HG02610 (cell line): ENCODE measurements at regions not wholly inside any gene's neighbourhood (a gene's known extent, or its start where the extent isn't known, plus 50 kb on each side); places are given as distances from the start of the nearest gene placed in this dataset.

Source experiments
- ATAC-seq: cut with Tn5 transposase; IDR thresholded peaks from one replicate; pipeline ENCODE4 v1.9.1; 2021; ENCODE audit warnings: mild to moderate bottlenecking, moderate library complexity; ENCODE audit not compliant: unreplicated experiment

DNA sequence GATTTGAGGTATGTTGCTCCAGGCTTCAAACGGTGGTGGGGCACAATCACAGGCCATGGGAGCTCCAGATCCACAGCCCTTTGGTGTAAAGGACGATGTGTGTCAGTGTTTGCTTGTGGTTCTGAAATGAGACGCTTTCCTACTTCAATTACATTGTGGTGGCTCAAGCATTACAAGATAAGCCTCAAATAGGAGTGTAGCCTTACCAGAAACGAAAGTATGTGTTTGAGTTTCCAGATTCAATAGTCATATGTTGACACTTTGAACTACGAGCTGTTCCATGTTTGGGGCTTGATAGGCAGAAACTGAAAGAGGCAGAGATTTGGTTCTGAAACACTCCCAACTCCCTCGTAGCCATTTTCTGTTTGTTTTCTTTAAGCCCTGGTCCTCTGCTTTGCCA lies 187.1 kb downstream of the MYLK4 start:
- ATAC-seq = peak; percentile 92

DNA sequence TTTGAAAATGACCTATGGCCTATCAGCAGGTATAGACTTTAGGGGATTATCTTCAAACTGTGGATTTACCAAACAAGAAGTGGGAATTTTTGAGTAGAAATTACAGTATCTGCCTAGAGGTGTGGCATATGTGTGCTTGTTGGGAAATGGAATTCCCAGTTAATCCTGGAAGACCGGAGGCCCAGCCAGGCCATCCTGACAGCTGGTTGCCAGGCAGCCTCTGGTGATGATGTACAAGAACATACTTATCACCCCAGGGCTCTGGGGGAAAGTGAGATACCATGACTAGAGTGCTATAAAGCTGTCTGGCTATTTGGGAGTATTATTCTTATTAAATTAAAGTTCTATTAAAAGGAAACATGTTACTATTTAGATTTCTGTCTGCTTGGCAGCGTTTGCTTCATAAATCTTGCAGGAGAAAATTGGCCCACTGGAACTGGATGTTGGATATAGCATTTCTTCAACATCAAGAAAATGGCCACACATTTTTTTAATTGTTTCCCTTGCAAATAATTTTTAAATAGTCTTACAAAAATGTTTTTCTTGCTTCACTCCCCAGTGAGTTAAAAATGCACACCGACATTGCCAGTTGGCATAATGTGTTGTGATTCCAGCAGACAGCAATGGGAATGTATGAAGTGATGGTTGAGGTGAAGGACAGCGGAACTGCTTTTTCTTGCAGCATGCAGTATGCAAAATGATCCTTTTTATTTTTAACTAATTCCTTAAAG lies 187.8 kb downstream of the MYLK4 start:
- no peak for ATAC-seq

DNA sequence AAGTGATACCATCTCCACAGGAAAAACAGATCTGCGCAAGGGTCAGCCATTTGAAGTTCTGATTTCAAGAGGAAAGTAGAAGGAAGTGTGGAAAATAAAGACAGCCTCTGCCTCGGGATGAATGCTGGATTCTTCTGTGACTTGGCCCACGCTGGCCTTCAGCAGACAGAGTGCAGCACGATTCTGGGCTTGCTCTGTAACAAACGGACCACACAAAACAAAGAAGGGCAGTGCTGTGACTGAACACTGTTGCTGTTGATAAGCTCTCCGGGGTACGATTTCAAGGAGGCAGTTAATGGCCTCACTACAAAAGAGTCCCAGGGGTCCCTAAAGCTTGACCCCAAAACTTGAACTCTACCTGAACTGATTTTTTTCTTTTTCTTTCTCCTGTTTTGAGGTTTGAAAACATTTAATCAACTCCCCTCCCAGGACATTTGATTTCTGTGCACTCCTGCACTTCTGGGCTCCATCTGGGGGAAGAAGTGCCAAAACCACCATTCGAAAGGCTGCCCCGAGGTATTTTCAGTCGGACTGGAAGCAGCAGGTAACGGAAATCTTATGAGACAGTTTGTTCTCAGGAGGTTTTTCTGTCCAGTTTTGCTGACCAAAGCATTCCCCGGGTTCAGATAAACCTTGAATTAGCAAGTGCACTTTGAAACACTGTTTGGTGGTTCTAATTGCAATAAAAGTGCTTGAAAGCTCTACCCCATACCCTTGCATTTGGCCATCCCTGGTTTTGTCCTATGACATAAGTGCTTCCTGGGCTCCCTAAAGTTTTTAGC lies 189.6 kb downstream of the MYLK4 start:
- ATAC-seq = no peak

DNA sequence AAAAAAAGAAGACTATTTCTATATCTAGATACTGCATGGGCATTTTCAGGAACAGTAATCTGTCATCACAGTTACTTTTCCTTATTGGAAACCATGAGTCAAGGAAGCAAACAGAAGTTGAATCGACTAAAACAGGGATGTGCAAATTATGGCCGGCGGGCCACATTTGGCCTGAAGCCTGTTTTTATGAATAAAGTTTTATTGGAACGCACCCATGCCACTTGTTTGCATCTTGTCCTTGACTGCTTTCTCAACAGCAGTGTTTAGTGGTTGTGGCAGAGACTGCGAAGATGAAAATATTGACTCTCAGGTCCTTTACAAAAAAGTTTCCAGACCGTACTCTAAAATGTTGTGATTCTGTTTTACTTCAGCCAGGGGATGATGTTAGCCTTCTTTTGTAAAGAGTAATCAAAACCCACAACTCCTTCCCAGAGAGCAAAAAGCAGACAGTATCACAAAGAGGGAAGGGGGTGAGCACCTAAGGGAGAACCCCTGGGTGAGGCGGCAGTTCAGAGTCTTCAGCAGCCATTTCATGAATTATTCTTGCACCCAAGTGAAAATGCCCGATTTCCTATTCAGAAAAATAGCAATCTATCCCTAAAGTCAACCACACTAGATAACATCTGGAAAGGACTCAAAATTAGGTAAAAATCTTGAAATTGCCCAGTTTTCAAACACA lies 190.4 kb downstream of the MYLK4 start:
- no peak for ATAC-seq

DNA sequence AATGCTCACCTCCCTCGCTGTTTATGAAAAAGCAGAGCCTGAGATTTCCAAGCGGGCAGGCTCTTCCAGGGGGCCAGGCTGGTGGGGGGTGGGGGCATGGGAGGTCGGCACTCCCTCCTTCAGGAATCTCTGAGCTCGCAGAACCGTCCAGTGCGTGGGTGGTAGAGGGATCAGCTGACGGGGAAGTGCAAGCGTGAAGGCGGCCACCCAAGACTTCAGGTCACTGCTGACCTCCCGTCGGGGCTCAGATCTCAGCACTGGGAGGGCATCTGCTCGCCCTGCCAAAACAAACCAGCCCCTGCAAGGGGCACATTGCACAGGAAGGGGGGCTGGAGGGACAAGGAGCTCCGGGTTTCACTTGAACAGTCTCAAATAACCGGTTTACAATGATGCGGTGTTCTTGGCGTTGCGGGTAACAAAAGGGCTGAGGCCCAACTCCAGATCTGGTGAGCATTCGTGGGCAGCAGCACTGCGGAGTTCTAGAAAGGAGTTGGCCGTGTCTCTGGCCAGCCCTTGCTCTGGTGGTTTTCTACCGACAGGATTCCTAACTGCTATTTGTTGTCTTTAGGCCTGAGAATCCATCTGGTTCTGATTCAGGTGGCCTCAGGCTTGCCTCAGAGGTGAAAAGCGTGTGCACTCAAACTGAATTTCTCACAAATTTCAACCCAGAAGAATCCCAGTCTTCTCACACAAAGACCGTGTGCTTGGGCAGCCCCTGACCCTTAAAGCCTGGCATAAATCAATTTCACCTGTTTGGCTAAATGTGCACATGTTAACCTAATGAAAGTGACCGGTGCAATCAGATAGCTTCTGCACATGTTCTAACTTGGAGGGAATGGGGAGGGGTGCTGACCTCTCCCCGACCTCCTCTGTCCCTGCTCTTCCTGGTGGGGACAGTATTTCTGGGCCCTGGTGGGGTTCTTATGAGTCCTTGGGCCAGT lies 191.6 kb downstream of the MYLK4 start:
- ATAC-seq = no peak

DNA sequence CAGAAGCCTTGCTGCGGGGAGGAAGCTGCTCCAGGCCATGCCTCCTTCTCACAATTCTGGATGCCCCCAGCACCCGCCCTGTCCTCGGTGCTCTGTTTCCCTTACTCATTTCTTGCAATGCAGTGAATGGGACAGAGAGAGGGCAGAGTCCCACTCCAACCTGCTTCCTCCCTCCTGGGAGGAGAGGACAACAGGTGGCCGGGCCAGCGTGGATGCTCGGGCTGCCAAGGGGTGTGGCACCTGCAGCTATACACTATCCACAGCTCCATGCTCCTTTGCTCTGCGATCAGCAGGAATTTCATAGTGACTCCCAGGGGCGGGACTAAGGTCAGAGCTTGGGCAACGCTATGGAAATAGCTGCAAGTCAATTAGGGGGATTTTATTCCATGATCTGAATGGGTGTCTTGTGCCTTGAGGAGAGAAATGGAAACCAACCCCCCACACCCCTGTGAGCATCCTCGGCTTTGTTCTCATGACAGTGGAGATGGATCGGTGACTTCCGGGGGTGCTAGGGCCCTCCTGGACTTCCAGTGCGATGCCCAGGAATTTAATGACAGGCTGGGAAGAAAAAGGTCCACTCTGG lies 192.5 kb downstream of the MYLK4 start:
- ATAC-seq = no peak

DNA sequence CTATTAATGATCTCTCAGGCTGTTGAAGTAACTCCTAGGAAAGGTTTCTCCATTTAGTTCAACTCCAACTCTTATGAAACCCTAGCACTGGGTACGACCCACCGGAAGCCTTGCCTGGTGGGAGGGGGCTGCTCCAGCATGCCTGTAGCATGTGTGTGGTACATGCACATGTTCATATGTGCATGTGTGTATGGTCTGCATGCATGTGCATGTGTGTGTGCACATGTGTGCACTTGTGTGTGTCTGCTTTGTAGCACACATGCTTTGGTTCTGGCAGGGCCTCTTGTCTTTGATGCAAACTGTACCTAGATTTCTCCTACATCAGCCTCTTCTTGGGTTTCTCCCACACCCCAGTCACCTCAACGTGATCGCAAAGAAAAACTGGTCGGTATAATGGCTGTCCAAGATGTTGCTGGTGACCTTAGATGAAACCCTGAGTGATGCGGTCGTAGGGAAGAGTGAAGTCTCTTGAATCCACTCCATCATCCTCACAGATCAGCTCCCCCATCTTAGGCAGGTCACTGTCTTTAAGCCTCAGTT lies 193.5 kb downstream of the MYLK4 start:
- ATAC-seq = no peak

DNA sequence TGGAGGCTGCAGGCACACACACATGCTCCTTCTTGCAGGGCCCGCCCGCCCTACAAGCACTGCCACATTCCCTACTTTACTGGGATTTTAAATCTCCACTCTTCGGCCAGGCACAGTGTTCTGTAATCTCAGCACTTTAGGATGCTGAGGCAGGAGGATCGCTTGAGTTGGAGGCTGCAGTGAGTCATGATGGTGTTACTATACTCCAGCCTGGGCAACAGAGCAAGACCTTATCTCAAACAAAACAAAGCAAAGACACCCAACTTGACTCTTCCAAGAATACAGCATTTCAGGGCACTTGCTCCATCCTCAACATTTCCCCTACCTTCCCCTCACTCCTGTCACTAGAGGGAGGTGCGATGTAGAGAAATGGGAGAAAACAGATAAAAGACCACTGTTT lies 194.0 kb downstream of the MYLK4 start:
- no peak for ATAC-seq

DNA sequence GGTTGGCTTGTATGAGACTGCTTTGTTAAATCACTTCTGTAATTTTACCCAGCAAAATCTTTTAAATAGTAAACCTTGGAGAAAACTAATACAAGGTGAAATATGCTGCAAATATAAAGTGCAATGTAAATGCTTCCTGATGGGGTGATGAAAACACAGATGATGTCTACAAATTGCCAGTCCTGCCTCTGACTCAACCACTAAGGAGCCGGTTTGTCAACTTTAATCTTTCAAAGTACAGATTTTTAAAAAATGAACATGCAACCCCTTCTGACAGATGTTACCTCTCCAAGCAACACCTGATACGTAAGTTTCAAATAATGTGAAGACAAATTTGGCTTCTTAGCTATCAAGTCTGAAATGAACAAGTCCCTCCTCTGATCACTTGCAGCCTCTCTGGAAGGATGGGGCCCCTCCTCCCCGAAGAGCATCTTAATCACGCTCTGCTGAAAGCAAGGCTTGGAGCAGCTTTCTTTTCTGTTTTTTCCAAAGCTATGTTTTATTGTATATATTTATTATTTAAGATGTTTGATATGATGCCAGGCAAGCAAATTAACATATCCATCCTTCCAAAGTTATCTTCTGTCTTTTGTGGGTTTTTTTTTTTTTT lies 196.0 kb downstream of the MYLK4 start:
- ATAC-seq = no peak

DNA sequence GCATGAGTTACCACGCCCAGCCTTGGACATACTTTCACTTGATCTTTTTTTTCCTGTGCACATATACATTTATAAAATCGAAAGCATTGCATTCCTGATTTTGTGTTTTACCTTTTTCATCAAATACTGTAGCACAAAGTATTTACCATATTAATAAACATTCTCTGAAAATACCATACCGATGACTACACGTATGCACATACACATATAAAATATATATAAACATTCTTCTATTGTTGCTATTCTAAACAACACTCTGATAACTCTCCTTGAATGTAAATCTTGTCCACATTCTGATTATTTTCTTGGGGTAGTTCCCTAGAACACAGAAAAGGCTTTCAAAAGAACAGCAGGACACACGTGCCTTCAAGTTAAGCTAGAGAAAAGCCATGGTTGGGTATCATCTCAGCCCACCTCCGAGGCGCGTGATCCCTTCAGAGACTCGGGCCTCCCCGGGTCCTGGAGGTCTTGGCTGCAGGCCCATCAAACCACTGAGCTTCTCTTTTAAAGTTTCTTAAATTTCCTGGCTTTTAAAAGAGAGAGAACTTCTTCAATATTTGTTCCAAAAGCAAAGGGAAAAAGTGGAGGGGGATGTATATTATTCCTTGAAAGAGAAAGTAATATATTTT lies 198.1 kb downstream of the MYLK4 start:
- ATAC-seq = no peak

DNA sequence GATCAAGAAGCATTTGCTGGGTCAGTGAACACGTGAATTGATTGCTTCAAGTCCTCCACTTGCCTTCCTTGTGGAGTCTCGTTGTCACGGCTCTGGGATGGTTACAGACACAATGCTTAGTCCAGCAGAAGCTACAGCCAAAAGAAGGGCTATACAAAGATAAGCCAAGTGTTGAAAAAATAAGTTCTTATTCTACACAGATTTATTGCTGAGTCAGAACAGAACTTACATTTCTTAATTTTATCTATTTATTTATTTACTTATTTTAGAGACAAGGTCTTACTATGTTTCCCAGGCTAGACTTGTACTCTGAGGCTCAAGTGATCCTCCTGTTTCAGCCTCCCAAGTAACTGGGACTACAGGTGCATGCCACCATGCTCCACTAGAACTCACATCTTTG lies 199.0 kb downstream of the MYLK4 start:
- no peak for ATAC-seq

DNA sequence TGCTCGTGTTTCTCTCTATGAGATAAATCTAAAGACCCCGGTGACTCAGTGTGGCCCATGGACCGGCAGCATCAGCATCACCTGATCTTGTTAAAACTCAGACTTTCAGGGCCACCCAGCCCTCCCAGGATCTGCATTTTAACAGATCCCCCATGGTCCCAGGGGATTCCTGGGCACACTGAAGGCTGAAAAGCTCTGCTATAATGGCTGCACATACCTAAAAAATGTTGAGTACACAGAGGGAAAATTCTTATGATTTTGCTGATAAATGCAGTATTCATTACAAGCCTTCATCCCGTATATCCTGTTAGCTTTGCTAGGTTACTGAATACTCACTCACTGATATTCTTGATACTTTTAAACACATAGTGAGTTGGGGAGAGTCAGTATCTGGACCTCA lies 200.5 kb downstream of the MYLK4 start:
- ATAC-seq = no peak

DNA sequence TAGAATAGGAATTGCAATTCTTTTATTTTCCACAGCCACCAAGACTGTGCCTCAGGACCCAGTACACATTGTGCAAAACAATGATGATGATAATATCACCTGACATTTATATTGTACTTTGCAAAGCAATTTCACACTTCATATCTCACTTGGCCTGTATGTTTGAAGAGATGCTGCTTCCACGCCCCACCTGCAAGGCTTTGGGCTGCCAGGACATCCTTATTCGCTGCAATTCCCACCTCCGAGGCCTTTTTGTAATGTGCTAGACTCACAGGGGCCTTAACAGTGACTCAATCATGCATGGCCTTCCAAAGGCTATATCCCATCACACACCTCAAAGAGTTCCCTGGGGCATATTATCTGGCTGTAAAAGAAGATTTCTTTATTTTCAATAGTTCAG lies 200.9 kb downstream of the MYLK4 start:
- ATAC-seq = no peak

DNA sequence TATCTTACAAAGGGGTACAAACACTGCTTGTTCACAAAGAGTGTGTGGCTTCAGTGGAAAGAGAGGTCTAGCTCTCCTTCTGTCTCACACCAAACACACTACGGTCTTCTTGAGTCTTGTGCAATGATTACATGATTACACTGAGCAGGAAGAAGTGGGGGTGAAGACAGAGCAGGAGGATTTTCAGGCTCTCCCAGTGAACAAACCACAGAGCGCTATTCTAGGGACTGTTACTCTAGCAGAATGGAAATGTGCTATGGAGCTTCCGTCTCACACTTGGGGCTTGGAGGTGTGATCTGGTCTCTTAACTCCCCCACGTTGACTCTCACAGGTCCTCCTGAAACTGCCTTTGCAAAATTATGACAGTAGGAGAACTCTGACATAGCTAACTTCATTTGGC lies 203.4 kb downstream of the MYLK4 start:
- no peak for ATAC-seq

DNA sequence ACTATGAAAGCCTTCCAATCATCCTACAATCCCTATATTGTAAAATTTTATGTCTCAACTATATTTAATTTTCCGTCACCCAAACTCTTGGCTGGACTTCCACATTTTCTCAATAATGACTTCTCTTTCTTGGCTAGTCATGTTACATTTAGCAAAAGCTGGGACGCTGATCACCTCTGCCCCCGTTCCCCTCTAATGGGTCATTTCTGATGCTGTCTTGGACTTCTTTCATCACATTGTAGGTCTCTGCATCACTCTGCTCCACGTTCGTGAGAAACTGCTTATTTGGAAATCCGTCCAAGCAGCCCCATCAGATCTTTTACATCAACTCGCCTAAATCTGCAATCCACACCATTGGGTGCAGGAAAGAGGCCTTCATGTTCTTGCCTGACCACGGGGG lies 203.8 kb downstream of the MYLK4 start:
- no peak for ATAC-seq

DNA sequence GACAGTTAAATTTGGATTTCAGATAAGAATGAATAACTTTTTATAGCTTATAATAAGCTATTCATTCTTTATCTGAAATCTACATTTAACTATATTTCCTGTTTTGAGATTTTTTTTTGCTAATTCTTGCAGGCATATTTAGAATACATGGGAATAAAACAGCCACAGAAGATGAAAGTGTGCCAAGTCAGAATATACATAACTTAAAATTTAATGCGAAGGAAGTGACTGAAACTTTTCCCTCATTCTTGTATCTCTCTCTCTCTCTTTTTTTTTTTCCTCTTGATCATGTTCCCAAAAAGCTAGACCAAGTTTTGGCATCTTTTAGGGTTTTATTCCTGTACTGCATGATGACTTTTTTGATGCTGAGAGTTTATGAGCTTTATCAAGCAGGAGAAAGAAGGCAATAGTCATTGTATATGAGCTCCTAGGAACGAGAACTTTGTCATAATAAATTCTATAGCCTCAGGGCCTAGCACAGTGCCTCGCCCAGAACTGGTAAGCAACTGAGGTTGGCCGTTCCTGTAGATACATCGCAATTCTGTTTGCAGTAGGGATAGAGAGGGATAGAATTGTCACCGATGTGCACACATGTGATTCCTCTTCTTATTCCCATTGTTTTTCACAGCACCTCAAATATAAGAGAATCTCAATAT lies 205.2 kb downstream of the MYLK4 start:
- no peak for ATAC-seq

DNA sequence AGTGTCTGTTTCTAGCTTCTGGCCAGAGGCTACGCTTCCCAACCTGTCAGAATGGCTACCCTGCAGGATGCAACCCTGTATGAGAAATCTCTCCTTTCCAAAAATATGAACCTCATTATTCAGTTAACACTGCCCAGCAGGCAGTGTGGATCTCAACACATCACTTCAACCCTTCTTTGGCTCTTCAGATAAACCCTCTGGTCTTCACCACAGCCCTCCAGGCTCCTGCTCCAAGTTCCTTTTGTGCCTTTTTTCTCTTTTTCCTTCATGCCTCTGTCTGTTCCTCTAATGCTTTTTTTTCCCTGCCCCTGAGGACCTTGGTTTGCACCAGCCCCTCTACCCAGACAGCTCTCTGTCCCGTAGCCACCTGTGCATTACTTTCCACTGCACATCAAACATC lies 207.4 kb downstream of the MYLK4 start:
- ATAC-seq = no peak

DNA sequence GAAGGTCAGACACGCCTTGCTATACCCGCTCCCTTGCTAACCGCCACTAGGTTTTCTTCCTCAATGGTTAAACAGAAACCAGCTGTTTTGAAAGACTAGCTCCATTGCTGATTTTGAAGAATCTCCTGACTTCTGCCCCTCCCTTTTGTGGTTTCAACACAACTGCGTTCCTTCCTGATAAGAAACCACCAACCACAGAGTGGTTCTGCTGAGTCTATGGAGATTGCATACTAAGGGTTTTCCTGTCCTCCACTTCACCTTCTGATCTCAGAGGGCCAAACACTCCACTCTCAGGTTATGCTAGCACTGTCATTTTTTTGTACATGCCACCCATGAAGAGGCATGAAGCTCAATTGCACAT lies 207.9 kb downstream of the MYLK4 start:
- ATAC-seq = peak; percentile 80
